ENCODE measurements at regions not wholly inside any gene's neighbourhood (a gene's known extent, or its start where the extent isn't known, plus 50 kb on each side); places are given as distances from the start of the nearest gene placed in this dataset.

DNA sequence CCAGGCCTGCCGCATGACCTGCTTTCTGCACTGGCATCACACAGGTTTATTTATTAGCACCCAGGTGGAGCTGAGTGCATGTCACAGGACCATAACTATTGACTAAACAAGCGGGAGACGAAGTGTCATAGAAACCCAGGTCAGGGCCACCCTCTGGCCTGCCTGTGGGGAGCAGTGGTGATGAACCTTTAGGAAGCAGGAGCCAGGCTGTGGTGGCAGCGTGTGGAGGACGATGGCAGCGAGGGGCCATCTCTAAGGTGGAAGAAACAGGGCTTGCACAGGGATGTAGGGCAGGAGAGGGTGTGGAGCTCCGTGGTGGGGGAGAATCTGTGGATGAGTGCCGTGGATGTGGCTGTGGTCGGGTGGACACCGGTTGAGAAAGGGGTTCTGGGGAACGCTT is 275.3 kb downstream of the TEX29 start:
- Mint-ChIP-seq H3K9me3 (peaks cover 64% of the 10 kb centered on the region), H3K4me1 (ENCODE audit: low read depth) (no peaks in the 10 kb centered on the region), H3K27ac (no peak overlapping the region), H3K36me3 (ENCODE audit: low read depth) (peaks cover 11% of the 10 kb centered on the region), H3K27me3 (ENCODE audit: insufficient read depth) (no peaks in the 10 kb centered on the region; the same call in 1 of the 2 replicates), H3K4me3 (no peak overlapping the region)
- DNase-seq = no peak
- TF ChIP-seq, protein P1, sequence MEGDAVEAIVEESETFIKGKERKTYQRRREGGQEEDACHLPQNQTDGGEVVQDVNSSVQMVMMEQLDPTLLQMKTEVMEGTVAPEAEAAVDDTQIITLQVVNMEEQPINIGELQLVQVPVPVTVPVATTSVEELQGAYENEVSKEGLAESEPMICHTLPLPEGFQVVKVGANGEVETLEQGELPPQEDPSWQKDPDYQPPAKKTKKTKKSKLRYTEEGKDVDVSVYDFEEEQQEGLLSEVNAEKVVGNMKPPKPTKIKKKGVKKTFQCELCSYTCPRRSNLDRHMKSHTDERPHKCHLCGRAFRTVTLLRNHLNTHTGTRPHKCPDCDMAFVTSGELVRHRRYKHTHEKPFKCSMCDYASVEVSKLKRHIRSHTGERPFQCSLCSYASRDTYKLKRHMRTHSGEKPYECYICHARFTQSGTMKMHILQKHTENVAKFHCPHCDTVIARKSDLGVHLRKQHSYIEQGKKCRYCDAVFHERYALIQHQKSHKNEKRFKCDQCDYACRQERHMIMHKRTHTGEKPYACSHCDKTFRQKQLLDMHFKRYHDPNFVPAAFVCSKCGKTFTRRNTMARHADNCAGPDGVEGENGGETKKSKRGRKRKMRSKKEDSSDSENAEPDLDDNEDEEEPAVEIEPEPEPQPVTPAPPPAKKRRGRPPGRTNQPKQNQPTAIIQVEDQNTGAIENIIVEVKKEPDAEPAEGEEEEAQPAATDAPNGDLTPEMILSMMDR (IDR thresholded peaks at IDR 0.05) = no peak

DNA sequence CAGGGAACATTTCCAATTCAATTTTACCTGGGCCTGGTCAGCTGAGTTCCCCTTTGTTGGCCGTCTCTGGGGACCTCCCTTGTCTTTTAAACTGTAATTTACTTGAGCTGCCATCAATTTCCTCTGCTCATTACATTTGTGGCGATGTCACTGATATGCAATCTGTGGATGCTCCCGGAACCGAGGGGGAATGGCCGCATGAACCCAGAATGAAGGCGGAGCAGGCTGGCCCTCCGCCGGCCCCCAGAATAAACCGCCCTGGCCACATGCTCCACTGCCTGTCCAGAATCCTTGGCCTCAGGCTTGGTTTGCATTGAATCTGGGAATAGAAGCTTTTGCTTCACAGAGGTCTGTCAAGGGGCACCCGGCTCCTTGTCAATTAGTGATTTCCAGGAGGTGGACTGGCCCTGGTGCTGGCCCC is 276.8 kb downstream of the TEX29 start:
- Mint-ChIP-seq H3K27me3 (ENCODE audit: insufficient read depth) (no peaks in the 10 kb centered on the region; the same call in 1 of the 2 replicates), H3K9me3 (peaks cover 60% of the 10 kb centered on the region), H3K27ac (no peak overlapping the region), H3K36me3 (ENCODE audit: low read depth) (peaks cover 11% of the 10 kb centered on the region), H3K4me1 (ENCODE audit: low read depth) (no peaks in the 10 kb centered on the region), H3K4me3 (no peak overlapping the region)
- TF ChIP-seq, protein P1 (IDR thresholded peaks at IDR 0.05) = no peak
- no peak for DNase-seq

DNA sequence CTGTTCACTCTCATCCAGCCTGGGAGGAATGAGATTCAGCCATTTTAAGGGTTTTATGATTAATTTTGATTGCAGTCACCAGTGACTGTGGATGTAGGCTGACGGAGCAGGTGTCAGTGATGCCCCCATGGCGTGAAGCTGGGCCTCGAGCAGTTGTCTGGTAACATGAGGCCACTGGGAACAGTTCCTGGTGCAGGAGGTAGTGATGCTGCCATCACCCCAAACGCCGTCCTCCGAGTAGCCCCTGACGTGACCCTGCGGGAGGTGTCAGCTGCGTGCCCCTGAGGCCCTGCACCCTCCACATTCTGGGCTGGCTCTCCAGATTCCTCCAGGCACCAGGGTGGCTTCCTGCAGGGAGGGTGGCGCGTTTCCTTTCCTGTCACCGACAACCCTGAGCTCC is 277.2 kb downstream of the TEX29 start:
- Mint-ChIP-seq H3K9me3 (peaks cover 60% of the 10 kb centered on the region), H3K27me3 (ENCODE audit: insufficient read depth) (no peaks in the 10 kb centered on the region; the same call in 1 of the 2 replicates), H3K4me1 (ENCODE audit: low read depth) (no peaks in the 10 kb centered on the region), H3K4me3 (no peak overlapping the region), H3K36me3 (ENCODE audit: low read depth) (peaks cover 11% of the 10 kb centered on the region), H3K27ac (no peak overlapping the region)
- no peak for DNase-seq
- TF ChIP-seq, protein P1 (IDR thresholded peaks at IDR 0.05) = no peak

DNA sequence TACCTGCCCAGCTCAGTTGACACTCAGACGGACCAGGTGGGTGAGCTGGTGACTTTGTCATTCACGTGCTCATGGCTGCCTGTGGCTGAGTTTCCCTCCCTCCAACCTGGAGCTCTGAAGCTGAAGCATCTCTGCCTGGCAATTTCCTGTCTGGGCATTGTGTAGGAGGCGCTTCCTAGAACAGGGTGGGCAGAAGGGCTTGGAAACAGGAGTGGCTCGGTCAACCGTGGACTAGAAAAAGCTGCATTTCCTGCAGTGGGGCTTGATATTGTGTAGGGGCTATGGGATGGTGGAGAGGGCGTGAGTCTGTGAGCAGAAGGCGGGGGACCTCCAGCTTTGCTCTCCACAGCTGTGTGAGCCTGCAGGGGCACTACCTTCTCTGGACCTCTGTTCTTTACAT is 278.3 kb downstream of the TEX29 start:
- TF ChIP-seq, protein P1 (IDR thresholded peaks at IDR 0.05) = no peak
- no peaks in the 10 kb centered on the region; the same call in 1 of the 2 replicates for H3K27me3 Mint-ChIP-seq (ENCODE audit: insufficient read depth)
- H3K4me3 Mint-ChIP-seq = no peak overlapping the region
- H3K36me3 Mint-ChIP-seq (ENCODE audit: low read depth) = peaks cover 11% of the 10 kb centered on the region
- DNase-seq = no peak
- H3K9me3 Mint-ChIP-seq = peaks cover 56% of the 10 kb centered on the region
- H3K4me1 Mint-ChIP-seq (ENCODE audit: low read depth) = no peaks in the 10 kb centered on the region
- H3K27ac Mint-ChIP-seq = no peak overlapping the region

DNA sequence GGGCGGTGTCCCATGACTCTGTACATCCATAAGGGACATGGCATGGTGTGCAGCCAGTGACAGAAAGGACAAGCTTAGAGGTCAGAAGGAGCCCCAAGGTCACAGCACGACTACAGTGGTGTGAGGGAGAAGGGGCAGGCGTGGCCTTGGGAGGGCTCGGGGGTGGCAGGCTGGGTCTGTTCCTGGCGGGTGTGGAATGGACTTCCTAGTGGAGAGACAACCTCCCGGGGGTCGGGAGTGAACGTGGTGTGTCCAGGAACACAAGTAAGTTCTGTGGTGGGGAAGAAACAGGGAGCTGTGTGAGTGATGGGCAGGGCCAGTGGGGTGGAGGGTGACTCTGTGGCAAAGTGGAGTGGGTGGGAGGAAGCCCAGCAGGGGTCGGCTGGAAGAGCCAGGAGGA is 279.3 kb downstream of the TEX29 start:
- H3K27ac Mint-ChIP-seq = no peak overlapping the region
- DNase-seq = no peak
- TF ChIP-seq, protein P1 (IDR thresholded peaks at IDR 0.05) = no peak
- peaks cover 55% of the 10 kb centered on the region for H3K9me3 Mint-ChIP-seq
- H3K36me3 Mint-ChIP-seq (ENCODE audit: low read depth) = peaks cover 7% of the 10 kb centered on the region
- H3K4me1 Mint-ChIP-seq (ENCODE audit: low read depth) = no peaks in the 10 kb centered on the region
- H3K27me3 Mint-ChIP-seq (ENCODE audit: insufficient read depth) = no peaks in the 10 kb centered on the region; the same call in 1 of the 2 replicates
- no peak overlapping the region for H3K4me3 Mint-ChIP-seq

DNA sequence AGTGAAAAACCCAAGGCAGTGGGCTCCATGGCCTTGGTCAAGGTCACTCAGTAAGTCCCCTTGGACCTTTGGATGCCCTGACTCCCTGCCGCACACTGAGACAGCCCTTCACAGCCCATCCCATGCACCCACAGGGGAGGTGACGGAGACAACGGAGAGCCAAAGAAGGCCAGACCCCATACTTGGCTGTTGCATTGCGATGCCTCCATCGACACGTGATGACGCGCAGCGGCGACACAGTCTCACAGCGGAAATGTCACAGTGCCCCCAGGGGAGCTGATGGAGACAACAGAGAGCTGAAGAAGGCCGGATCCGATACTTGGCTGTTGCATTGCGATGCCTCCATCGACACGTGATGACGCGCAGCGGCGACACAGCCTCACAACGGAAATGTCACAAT is 282.4 kb downstream of the TEX29 start:
- Mint-ChIP-seq H3K27ac (no peak overlapping the region), H3K4me1 (ENCODE audit: low read depth) (no peaks in the 10 kb centered on the region), H3K4me3 (no peak overlapping the region), H3K36me3 (ENCODE audit: low read depth) (peaks cover 3% of the 10 kb centered on the region), H3K27me3 (ENCODE audit: insufficient read depth) (no peaks in the 10 kb centered on the region; the same call in 1 of the 2 replicates), H3K9me3 (peaks cover 45% of the 10 kb centered on the region)
- DNase-seq = no peak
- TF ChIP-seq, protein P1 (IDR thresholded peaks at IDR 0.05) = no peak
